H1 (cell line): ENCODE measurements at regions not wholly inside any gene's neighbourhood (a gene's known extent, or its start where the extent isn't known, plus 50 kb on each side); places are given as distances from the start of the nearest gene placed in this dataset.

Experiments used
- CTCF ChIA-PET: fragments of 300-600 bp; sonication (Branson Sonifier 250); formaldehyde crosslinking; loops from one replicate; lab custom pipeline; 2021; ENCODE audit not compliant: partially characterized antibody; lab: Charles Lee
- POLR2A ChIA-PET: fragments of 300-600 bp; sonication (Branson Sonifier 250); formaldehyde crosslinking; loops from one replicate; lab custom pipeline; 2021; ENCODE audit warnings: inconsistent platforms; ENCODE audit not compliant: partially characterized antibody; lab: Charles Lee
- DNase-seq, 2 experiments: peaks; one replicate each; pipeline versions ENCODE4 v3.0.0 to v3.0.0-alpha.2; 2010 to 2022; ENCODE audit warnings: low spot score in 2 of 2, low read depth in 1 of 2, mixed read lengths in 1 of 2
- FAIRE-seq: peaks from 2 replicates; lab custom pipeline; 2011; peaks lifted over from hg19 to GRCh38; lab: Jason Lieb, UNC
- H2AFZ ChIP-seq: 2 replicates; pipeline ENCODE4 v1.8.1; 2012; ENCODE audit warnings: low read length, inconsistent platforms
- H2AK5ac ChIP-seq: 2 replicates; pipeline ENCODE4 v1.6.1; 2013; ENCODE audit warnings: low read depth, low read length
- H2BK120ac ChIP-seq: replicated peaks from 2 replicates; pipeline ENCODE3; 2013; ENCODE audit warnings: low read depth, low read length, inconsistent platforms
- H2BK12ac ChIP-seq: 2 replicates; pipeline ENCODE4 v1.6.1; 2013; ENCODE audit warnings: low read depth, low read length
- H2BK15ac ChIP-seq: 2 replicates; pipeline ENCODE4 v1.6.1; 2013; ENCODE audit warnings: low read length
- H2BK20ac ChIP-seq: 2 replicates; pipeline ENCODE4 v1.6.1; 2013; ENCODE audit warnings: low read length
- H2BK5ac ChIP-seq: 2 replicates; pipeline ENCODE4 v1.6.1; 2013; ENCODE audit warnings: low read depth, low read length
- H3K14ac ChIP-seq: 2 replicates; pipeline ENCODE4 v1.6.1; 2013; ENCODE audit warnings: inconsistent platforms; ENCODE audit not compliant: insufficient read length
- H3K18ac ChIP-seq: 2 replicates; pipeline ENCODE4 v1.6.1; 2013; ENCODE audit warnings: low read length; ENCODE audit errors: extremely low read depth
- H3K23ac ChIP-seq: 2 replicates; pipeline ENCODE4 v1.6.1; 2013; ENCODE audit warnings: inconsistent platforms; ENCODE audit not compliant: insufficient read length
- H3K23me2 ChIP-seq: 2 replicates; pipeline ENCODE4 v1.6.1; 2013; ENCODE audit warnings: low read depth, low read length
- H3K27ac ChIP-seq: 2 replicates; pipeline ENCODE4 v1.6.1; 2011; ENCODE audit warnings: low read depth, low read length, inconsistent platforms
- H3K27me3 ChIP-seq, 4 experiments: replicated peaks in 1 of 4; 1 replicate in 1 of 4; 2 replicates in 3 of 4; pipeline versions ENCODE4 v1.6.1 to v1.8.1; 2011 to 2013; ENCODE audit warnings: low read length in 3 of 4, mild to moderate bottlenecking in 3 of 4, inconsistent platforms in 2 of 4, mixed read lengths in 2 of 4, moderate library complexity in 1 of 4; ENCODE audit not compliant: control insufficient read depth in 3 of 4, insufficient read depth in 3 of 4; ENCODE audit errors: extremely low read depth in 1 of 4
- H3K36me3 ChIP-seq, 4 experiments: 2 replicates each; pipeline versions ENCODE4 v1.6.1 to v1.8.1; 2011 to 2013; ENCODE audit warnings: mild to moderate bottlenecking in 4 of 4, low read length in 3 of 4, moderate library complexity in 2 of 4, control low read depth in 1 of 4, inconsistent platforms in 1 of 4; ENCODE audit not compliant: insufficient read depth in 4 of 4, control insufficient read depth in 2 of 4
- H3K4ac ChIP-seq: replicated peaks from 2 replicates; pipeline ENCODE3; 2013; ENCODE audit warnings: low read length, low read depth, mixed read lengths, inconsistent platforms; ENCODE audit not compliant: insufficient read length
- H3K4me1 ChIP-seq, 4 experiments: replicated peaks in 1 of 4; 1 replicate in 1 of 4; 2 replicates in 3 of 4; pipeline versions ENCODE4 v1.6.1 to v1.8.1; 2011 to 2013; ENCODE audit warnings: low read length in 3 of 4, inconsistent platforms in 2 of 4, mixed read lengths in 1 of 4; ENCODE audit not compliant: insufficient read depth in 4 of 4, control insufficient read depth in 3 of 4
- H3K4me2 ChIP-seq, 2 experiments: 2 replicates each; pipeline versions ENCODE4 v1.6.1 to v1.8.1; 2011 to 2013; ENCODE audit warnings: low read depth in 2 of 2, low read length in 2 of 2, control low read depth in 1 of 2, inconsistent platforms in 1 of 2, mild to moderate bottlenecking in 1 of 2; ENCODE audit not compliant: insufficient read depth in 1 of 2
- H3K4me3 ChIP-seq, 4 experiments: fragments of 200-600, 300-600 bp in 1 of 4; sonication (generic), shearing (Covaris generic), sonication (Bioruptor Twin) in 1 of 4; 2 replicates each; pipeline versions ENCODE4 v1.5.1 to v1.8.1; 2011 to 2016; ENCODE audit warnings: low read length in 4 of 4, low read depth in 3 of 4, control low read depth in 2 of 4, inconsistent platforms in 2 of 4, mild to moderate bottlenecking in 2 of 4, mixed read lengths in 1 of 4, moderate library complexity in 1 of 4; ENCODE audit not compliant: insufficient read depth in 2 of 4; ENCODE audit errors: extremely low read depth in 1 of 4
- H3K56ac ChIP-seq: replicated peaks from 2 replicates; pipeline ENCODE3; 2013; ENCODE audit warnings: low read depth, mild to moderate bottlenecking, mixed read lengths, low read length, inconsistent platforms; ENCODE audit not compliant: insufficient read length
- H3K79me1 ChIP-seq: 2 replicates; pipeline ENCODE4 v1.6.1; 2013; ENCODE audit warnings: low read depth, low read length, control low read depth
- H3K79me2 ChIP-seq, 2 experiments: 2 replicates each; pipeline versions ENCODE4 v1.6.1 to v1.8.1; 2012 to 2013; ENCODE audit warnings: low read length in 2 of 2, mild to moderate bottlenecking in 2 of 2, inconsistent platforms in 1 of 2; ENCODE audit not compliant: insufficient read depth in 2 of 2, control insufficient read depth in 1 of 2
- H3K9ac ChIP-seq, 4 experiments: replicated peaks in 1 of 4; 1 replicate in 1 of 4; 2 replicates in 3 of 4; pipeline versions ENCODE4 v1.6.1 to v1.8.1; 2011 to 2013; ENCODE audit warnings: low read depth in 3 of 4, low read length in 3 of 4, control low read depth in 2 of 4, mild to moderate bottlenecking in 2 of 4, moderate library complexity in 2 of 4, inconsistent platforms in 1 of 4; ENCODE audit errors: extremely low read depth in 1 of 4
- H3K9me3 ChIP-seq, 2 experiments: 2 replicates each; pipeline versions ENCODE4 v1.6.1 to v1.8.1; 2012 to 2013; ENCODE audit warnings: mild to moderate bottlenecking in 2 of 2, moderate library complexity in 2 of 2, control low read depth in 1 of 2, inconsistent platforms in 1 of 2, low read depth in 1 of 2, low read length in 1 of 2, mixed read lengths in 1 of 2; ENCODE audit not compliant: insufficient read depth in 2 of 2
- H4K20me1 ChIP-seq, 2 experiments: replicated peaks in 1 of 2; 2 replicates each; pipeline versions ENCODE3 to v1.8.1; 2011 to 2013; ENCODE audit warnings: inconsistent platforms in 2 of 2, low read length in 2 of 2, mild to moderate bottlenecking in 1 of 2; ENCODE audit not compliant: insufficient read depth in 2 of 2, control insufficient read depth in 1 of 2
- H4K5ac ChIP-seq: 2 replicates; pipeline ENCODE4 v1.6.1; 2013; ENCODE audit warnings: low read length, low read depth, mixed read lengths, inconsistent platforms; ENCODE audit not compliant: insufficient read length
- H4K8ac ChIP-seq: 2 replicates; pipeline ENCODE4 v1.8.0; 2013; ENCODE audit warnings: mild to moderate bottlenecking, moderate library complexity, low read length, inconsistent platforms; ENCODE audit not compliant: insufficient read depth; ENCODE audit errors: extremely low read depth
- H4K91ac ChIP-seq: replicated peaks from 2 replicates; pipeline ENCODE3; 2013; ENCODE audit warnings: low read length, mixed read lengths, inconsistent platforms; ENCODE audit not compliant: insufficient read length
- BACH1 ChIP-seq: IDR thresholded peaks from 2 replicates; pipeline ENCODE4 v1.6.1; 2012; ENCODE audit warnings: low read length, improper control_type of control experiment
- EGR1 ChIP-seq: IDR thresholded peaks from 2 replicates; pipeline ENCODE4 v1.6.1; 2011; ENCODE audit warnings: low read depth, low read length, borderline replicate concordance
- KDM1A ChIP-seq: fragments of 200-600, 300-600 bp; sonication (generic); IDR thresholded peaks from 2 replicates; pipeline ENCODE4 v1.7.1; 2016; ENCODE audit warnings: mild to moderate bottlenecking, low read length, borderline replicate concordance
- RNF2 ChIP-seq: fragments of 200-900, 300-1000 bp; sonication (generic); IDR thresholded peaks from 2 replicates; pipeline ENCODE4 v1.7.1; 2016; ENCODE audit warnings: borderline replicate concordance, low read depth, mild to moderate bottlenecking, antibody characterized with exemption, low read length; ENCODE audit not compliant: poor library complexity, severe bottlenecking; ENCODE audit errors: missing control alignments
- SAP30 ChIP-seq: fragments of 300-600 bp; sonication (generic); IDR thresholded peaks from 2 replicates; pipeline ENCODE4 v1.7.1; 2012; ENCODE audit warnings: low read length, moderate library complexity, mild to moderate bottlenecking, inconsistent platforms; ENCODE audit not compliant: insufficient read depth, insufficient replicate concordance
- SIN3A ChIP-seq, 2 experiments: IDR thresholded peaks in 1 of 2; conservative IDR thresholded peaks in 1 of 2; 2 replicates each; pipeline ENCODE4 v1.6.1; 2011 to 2012; ENCODE audit warnings: low read length in 2 of 2, improper control_type of control experiment in 1 of 2, low read depth in 1 of 2, mild to moderate bottlenecking in 1 of 2
- SP2 ChIP-seq: IDR thresholded peaks from 2 replicates; pipeline ENCODE4 v1.6.1; 2012; ENCODE audit warnings: mild to moderate bottlenecking, low read length, inconsistent platforms
- WGBS, 2 experiments: shearing (Covaris generic) in 1 of 2; methylation state at CpG; one replicate each; pipeline versions ENCODE4 v1.1.6 to v1.1.7; 2013 to 2015; ENCODE audit warnings: low lambda C conversion rate in 2 of 2, mixed read lengths in 2 of 2, inconsistent platforms in 1 of 2, low coverage in 1 of 2, missing lambda C conversion rate in 1 of 2; ENCODE audit not compliant: insufficient replicate concordance in 2 of 2, insufficient coverage in 1 of 2, insufficient read length in 1 of 2; ENCODE audit errors: extremely low coverage in 1 of 2, missing lambda C conversion rate in 1 of 2; 5-methylcytosine and 5-hydroxymethylcytosine counted together

DNA sequence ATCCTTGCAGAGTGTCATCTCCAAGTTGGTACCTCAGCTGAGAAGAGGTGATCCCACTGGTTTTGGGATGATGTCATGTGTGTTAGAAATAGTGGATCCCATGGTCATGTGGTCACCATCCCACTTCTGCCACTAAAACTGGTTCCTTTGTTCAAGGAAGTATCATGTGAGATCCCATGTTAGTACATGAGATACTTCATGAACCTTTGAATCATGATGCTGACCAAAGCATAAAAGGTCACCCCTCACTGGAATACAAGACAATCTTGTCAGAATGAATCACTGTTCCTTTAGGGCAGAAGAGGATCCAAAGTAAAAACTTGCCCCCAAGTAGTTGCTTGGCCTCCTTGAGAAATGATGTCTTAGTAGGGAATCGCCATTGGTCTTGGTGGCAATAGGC, 150.9 kb upstream of the MOCS2 start:
- Histone ChIP-seq H3K4me2 (no peak overlapping the region), H3K79me2 (no peaks in the 10 kb centered on the region), H3K14ac (no peak overlapping the region), H3K4ac (no peak overlapping the region), H4K91ac (no peak overlapping the region), H3K36me3 (no peaks in the 10 kb centered on the region), H3K9ac (no peak overlapping the region), H3K27ac (no peak overlapping the region), H3K27me3 (no peaks in the 10 kb centered on the region), H2BK5ac (no peak overlapping the region), H4K20me1 (no peaks in the 10 kb centered on the region), H2BK20ac (no peak overlapping the region), H4K5ac (no peak overlapping the region), H3K79me1 (no peaks in the 10 kb centered on the region; the same call in 1 of the 2 replicates), H3K9me3 (no peaks in the 10 kb centered on the region), H3K4me3 (no peak overlapping the region), H2BK15ac (no peak overlapping the region), H2BK12ac (no peak overlapping the region), H2AFZ (no peak overlapping the region), H2AK5ac (no peak overlapping the region), H4K8ac (no peak overlapping the region), H3K23ac (no peak overlapping the region), H3K56ac (no peak overlapping the region), H3K4me1 (no peaks in the 10 kb centered on the region), H3K23me2 (no peaks in the 10 kb centered on the region), H2BK120ac (no peak overlapping the region), H3K18ac (no peak overlapping the region)
- 100% methylated on average over 1 of the region's 1 CpG; no CpG with 5 or more reads in 1 of the 2 experiments for WGBS, 2 experiments
- POLR2A ChIA-PET: no interaction called here
- FAIRE-seq (no peak), DNase-seq (no peak)
- TF ChIP-seq EGR1 (no peak), KDM1A (no peak), RNF2 (no peak), SP2 (no peak), SAP30 (no peak), SIN3A (conservative IDR thresholded peaks at IDR 0.05 in 1 of 2, IDR thresholded peaks at IDR 0.05 in 1 of 2; ENCODE audit: low read depth in 1 of 2, low read length in 2 of 2) (no peak), BACH1 (no peak)
- CTCF ChIA-PET: interaction anchor here (0.7 to 2.9 kb wide), 4 partner anchors 10 to 969 kb away, joined by 3 to 14 read pairs (median 4); no protein-coding TSS in a partner anchor
